GM23248 (cell line): ENCODE measurements at regions not wholly inside any gene's neighbourhood (a gene's known extent, or its start where the extent isn't known, plus 50 kb on each side); places are given as distances from the start of the nearest gene placed in this dataset.

Experiments
- EZH2 ChIP-seq: fragments of 200-600 bp; sonication (generic); IDR thresholded peaks from 2 replicates; pipeline ENCODE4 v1.6.1; 2018; ENCODE audit warnings: antibody characterized with exemption, mild to moderate bottlenecking; ENCODE audit not compliant: insufficient read depth, poor library complexity, severe bottlenecking
- EZH2phosphoT487 ChIP-seq: fragments of 200-600 bp; sonication (generic); IDR thresholded peaks from 2 replicates; pipeline ENCODE4 v1.6.1; 2018; ENCODE audit warnings: antibody characterized with exemption, moderate library complexity, mild to moderate bottlenecking, low read depth; ENCODE audit not compliant: insufficient read depth

DNA sequence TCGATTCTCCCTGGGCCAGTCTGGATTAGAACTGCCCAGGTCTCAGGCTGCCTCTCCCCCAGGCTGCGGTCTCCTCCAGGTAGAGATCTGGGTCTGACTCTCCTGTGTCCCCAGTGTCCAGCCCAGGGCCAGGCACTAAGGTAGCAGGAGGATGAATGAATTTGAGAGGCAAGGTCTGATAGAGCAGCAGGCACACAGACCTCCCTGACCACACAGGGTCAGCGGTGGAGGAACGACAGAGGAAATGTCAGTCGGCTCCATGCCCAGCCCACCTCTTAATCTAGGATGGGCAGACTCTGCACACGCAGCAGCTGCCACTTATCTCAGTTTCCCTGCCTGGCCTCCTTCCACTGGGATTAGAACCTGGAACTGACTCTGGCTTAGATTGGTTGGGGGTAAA is 272.7 kb upstream of the MVB12B start:
- TF ChIP-seq EZH2phosphoT487 = no peak
- TF ChIP-seq EZH2 = no peak
